HG03064 (cell line): ENCODE measurements at regions not wholly inside any gene's neighbourhood (a gene's known extent, or its start where the extent isn't known, plus 50 kb on each side); places are given as distances from the start of the nearest gene placed in this dataset.
"Not testable (repeated sequence)": the region's sequence is repeated elsewhere in the genome, so short reads cannot be mapped to it uniquely, and the experiment has no call there.

Experiments used
- ATAC-seq: cut with Tn5 transposase; IDR thresholded peaks from one replicate; pipeline ENCODE4 v1.9.1; 2021; ENCODE audit warnings: low read depth; ENCODE audit not compliant: unreplicated experiment

DNA sequence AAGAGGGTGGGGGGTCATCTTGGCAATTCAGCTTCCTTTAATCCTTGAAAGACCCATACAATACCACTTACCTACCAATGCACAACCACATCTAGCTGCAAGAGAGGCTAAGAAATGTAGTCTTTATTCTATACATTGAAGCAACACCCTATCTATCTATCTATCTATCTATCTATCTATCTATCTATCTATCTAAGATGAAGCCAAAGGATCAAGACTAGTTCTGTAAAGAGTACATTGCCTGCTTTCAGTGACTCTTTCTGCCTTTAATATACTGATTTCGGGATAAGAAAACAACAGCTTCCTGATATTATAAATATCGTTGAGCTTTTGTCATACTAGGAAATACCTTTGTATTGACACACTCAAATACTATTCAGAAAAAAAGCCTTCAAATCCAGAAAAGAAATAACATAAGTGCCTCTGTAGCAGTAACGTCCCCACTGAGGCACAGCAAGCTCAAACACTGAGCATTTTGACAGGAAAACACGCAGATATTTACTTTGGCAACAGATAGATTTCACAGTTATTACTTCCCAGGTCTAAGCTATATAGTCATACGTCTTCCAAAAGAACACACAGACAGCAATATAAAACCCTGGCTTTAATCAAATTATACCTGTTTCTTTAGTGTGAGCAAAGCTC lies 139.4 kb upstream of the SERTAD2 start:
- ATAC-seq: no peak

DNA sequence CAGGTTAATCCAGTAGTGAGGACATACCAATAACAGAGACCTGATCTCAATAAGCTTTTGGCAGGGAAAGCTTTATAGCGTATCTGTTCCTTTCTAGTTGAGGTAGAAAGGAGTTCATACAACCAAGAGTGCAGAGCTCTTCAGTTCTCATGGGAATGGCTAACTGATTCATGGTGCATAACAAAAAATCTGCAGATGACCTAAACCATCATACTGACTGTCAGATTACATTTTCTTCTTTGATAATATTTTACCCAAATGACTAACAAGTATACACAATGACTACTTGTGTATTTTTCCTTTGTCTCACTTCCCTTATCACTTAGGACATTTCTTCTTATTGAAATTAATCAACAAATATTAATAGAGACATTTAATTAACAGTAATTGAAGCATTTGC lies 140.0 kb upstream of the SERTAD2 start:
- ATAC-seq: no peak

DNA sequence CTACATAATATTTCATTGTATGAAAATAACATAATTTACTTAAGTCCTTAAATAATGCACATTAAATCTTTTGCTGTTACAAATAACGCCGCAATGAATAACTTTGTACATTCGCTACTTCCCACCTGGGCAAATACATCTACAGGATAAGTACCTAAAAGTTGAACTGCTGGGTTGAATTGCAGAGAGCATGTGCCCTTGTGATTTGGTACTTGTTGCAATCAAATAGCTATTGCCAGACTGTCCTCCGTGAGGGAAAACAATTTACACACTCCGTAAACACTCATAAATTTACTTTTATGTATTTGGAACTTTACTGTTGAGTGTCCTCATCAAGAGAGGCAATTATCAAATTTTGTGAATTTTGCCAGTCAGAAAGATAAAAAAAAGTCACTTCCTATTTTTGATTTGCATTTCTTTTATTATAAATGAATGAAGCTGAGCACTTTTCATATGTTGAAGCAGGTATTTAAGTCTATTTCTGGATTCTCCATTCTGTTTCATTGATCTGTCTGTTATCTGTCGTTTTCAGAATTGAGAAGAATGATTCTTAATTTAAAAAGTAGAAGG lies 140.8 kb upstream of the SERTAD2 start:
- ATAC-seq: no peak

DNA sequence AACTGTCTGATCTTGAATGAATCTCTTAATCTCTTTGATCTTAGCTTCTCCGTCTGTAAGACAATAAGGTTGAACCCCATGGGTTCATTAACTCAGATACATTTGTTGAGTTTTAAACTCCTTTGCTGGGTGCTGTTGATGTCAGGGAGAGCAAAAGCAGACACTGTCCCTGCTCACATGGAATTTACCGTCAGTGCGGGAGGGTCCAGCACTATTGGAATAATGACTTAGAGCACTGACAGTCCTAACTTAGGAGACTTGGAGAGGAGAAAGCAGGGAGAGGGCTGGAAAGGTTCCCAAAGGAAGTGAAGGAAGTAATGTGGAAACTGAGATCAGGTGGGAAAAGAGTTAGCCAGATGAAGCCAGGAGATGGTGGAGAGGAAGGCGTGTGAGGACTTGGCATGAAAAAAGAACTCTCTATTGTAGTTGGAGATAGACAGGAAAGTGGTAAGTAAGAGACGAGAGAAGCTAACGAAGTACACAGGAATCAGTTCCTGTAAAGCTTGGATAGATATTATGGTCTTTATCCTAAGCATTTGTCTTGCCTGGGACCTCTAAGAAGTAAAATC lies 141.4 kb upstream of the SERTAD2 start:
- no peak for ATAC-seq

DNA sequence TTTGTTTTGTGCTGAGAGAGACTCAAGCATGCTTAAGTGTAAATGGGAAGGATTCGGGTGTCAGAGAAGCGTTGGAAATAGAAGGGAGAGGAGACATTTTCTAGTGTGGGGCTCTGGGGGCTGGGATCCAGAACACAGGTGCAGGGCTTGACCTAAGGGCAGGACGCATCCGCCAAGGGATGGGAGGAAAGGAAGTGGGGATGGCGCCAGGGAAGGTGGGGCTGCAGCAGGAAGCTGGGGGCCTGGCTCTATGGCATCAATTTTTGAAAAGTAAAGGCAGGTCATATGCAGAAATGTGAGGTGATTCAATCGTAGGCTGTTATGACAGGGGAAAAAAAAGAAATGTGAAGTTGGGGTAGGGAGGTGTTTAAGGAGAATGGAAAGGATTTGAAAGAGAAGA lies 143.2 kb upstream of the SERTAD2 start:
- ATAC-seq: no peak

DNA sequence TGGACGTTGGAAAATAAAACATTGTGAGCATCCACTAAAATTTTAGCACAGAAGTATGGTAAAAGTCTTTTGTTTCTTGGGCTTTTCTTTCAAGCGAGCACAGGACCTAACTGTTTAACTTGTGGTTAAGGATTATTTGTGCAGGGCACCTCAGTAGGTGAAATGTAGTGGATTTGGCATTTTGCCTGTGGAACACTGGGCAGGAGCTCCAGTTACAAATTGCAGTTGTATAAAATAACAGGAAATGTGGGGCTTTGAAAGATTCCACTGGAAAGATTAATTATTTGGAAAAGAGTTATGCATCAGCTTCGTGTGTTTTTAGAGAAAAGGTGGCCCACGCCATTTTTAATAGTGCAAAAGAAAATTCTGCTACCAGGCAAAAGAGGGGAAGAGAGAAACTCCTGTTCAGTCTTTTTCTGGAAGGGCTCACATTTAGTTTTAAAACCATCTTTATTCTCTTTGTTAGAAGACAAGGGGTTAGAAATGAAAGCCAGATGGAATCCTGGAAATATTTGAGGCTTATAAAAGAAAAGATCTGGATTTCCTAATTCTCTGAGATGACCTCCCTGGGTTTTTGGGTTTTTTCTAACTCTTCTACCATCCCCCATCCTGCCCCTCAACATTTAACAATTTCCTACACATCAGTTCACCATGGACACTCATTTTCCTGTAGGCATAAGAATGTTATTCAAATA lies 144.3 kb upstream of the SERTAD2 start:
- no peak for ATAC-seq

DNA sequence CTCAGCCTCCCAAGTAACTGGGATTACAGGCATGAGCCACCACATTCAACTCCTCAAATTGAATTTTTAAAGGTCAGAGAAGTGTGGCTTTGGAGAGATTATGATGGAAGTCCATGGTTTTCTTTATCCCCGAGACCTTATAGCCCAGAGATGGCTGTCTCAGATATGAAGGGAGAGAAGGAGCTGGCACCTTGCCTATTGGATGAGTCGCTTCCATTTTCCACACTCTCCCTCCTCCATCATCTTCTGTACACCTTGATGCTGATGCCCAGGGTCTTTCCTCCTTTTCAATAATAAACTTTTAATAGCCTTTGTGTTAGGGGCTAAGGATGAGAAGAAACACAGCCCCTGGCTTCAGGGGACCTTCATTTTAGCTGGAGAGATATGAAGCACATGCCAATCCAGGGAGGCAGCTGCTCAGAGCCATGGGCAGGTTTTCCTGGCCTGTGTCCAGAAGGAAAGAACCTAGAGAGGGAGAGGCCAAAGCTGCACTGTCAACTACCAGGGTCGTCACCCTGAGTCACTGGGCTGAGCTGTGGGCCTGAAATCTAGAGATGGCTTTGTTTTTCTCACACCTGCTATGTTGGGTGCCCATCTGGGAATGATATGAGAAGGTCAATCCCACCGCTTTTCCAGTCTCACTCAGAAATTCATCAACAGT lies 146.0 kb upstream of the SERTAD2 start:
- no peak for ATAC-seq

DNA sequence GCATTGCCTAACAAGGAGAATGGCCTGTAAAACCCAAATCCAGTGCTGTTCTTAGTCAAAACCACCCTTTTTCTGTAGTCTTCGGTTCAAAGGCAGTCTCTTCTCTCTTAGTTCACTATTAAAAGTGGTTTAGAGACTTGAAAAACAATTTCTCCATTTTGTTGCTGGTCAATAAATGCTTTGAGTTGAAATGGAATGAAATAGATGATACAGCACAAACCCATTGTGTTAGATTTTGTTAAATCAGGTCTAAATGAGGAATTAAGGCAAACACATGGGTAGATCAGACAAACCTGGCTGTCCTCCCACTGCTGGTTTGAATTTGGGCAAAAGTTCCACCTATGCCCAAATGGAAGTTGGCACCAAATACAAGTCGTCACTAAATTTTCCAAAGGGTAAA lies 150.1 kb upstream of the SERTAD2 start:
- ATAC-seq: no peak

- ATAC-seq: no peak
Observed at GRCh38 chr2:64804651-64805050, 150.9 kb upstream of the SERTAD2 start.

DNA sequence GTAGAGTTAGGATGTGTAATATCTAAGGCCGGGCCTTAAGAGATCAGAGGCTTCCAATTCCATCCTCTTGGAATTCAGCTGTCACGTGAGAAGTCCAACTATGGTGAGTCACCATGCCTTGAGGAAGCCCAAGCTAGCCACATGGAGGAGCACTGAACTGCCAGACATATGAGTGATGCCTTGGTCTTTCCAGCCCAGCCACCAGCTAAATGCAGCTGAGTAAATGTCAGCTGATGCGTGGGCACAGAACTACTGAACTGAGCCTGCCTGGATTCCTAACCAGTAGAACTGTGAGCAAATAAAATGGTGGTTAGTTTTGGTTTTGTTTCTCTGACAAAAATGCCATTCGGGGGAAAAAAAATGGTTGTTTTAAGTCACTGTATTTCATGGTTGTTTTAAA lies 153.7 kb upstream of the SERTAD2 start:
- no peak for ATAC-seq

DNA sequence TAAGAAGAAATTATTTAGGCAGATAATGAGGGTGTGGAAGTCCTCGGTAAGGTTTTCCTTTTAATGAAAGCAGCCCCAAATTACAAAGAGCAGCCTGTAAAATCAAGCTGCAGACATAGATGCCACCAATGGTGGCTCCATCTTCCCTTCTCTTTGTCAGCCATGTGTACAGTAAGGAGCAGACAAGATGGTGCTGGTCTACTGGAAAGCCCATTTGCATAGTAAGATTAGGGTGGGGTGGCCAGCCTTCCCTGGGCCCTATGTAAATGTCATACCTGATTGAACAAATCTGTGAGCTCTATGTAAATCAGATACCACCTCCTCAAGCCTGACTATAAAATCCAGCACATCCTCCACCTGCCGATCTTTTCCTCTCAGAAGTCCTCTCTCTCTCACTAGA lies 154.4 kb upstream of the SERTAD2 start:
- ATAC-seq: no peak

GRCh38 chr2:64808754-64809153 lies 155.0 kb upstream of the SERTAD2 start:
- ATAC-seq: no peak

- no peak for ATAC-seq
Observed at GRCh38 chr2:64809216-64809615, 155.5 kb upstream of the SERTAD2 start.

DNA sequence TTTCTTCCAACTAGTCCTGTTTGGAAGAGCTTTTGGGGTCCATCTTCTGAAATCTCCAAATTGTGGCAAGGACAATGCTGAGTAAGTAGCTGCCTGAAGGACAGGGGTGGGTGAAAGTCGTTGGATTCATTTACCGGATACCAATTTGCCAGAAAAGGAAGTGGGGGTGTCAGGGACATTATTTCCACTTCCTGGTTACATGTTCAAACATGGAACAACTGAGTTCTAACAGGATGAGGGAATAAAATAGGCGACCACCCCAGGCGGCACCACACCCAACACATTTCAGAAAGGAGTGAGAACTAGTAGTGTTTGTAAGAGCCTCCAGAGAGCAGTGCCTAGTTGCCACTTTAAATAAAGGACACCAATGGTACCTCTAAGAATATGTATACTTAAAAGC lies 158.6 kb upstream of the SERTAD2 start:
- no peak for ATAC-seq

DNA sequence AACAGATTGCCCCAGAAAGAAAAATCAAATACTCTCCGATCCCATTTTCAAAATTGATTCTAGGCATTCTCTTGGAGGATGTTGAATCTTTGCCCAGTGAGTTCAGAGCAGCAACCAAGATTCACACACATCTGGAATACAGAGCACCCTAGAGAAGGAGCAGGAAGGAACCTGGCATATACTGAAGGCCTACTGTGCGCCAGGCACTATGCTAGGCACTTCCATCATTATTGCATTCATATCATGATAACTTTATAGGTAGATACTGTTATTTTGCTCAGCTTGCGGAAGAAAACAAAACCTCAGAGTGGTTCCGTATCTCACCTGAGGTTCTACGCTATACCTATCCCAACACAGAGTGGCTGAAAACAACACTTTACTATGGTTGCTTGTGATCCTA lies 160.3 kb upstream of the SERTAD2 start:
- ATAC-seq: no peak

GRCh38 chr2:64816526-64816925 lies 162.8 kb upstream of the SERTAD2 start:
- not testable (repeated sequence) for ATAC-seq

DNA sequence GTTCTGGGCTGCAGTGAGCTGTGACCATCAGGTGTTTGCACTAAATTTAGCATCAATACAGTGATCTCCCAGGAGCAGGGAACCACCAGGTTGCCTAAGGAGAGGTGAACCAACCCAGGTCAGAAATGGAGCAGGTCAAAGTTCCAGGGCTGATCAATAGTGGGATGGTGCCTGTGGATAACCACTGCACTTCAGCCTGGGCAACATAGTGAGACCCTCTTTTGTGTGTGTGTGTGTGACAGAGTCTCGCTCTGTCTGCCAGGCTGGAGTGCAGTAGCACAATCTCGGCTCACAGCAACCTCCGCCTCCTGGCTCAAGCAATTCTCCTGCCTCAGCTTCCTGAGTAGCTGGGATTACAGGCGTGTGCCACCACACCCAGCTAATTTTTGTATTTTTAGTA lies 163.7 kb upstream of the SERTAD2 start:
- no peak for ATAC-seq

- ATAC-seq: no peak
Observed at GRCh38 chr2:64818664-64819060, 164.9 kb upstream of the SERTAD2 start.

DNA sequence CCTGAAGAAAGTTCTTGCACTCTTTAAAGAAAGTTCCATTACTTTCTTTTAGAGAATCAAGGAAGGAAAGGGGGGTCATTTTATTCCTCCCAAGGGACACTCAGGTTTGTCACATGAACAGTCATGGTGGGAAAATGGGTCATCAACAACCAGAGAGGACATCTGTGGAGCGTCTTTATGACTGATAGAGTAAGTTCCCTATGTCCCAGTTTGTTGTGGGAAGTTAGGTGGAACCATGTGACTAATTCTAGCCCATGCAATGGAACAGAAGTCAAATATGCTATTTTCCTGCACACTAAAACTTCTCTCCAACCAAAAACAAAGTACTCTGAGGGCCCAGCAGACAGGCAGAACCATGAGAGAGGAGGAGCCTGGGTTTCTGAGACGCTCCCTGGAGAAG lies 165.6 kb upstream of the SERTAD2 start:
- ATAC-seq: peak; percentile 33

- ATAC-seq: peak; percentile 82
Observed at GRCh38 chr2:64819774-64820688, 166.3 kb upstream of the SERTAD2 start.
